ENCODE measurements at regions not wholly inside any gene's neighbourhood (a gene's known extent, or its start where the extent isn't known, plus 50 kb on each side); places are given as distances from the start of the nearest gene placed in this dataset.
"Not testable (repeated sequence)": the region's sequence is repeated elsewhere in the genome, so short reads cannot be mapped to it uniquely, and the experiment has no call there.

- TF ChIP-seq TCF7L2 (IDR thresholded peaks at IDR 0.05; ENCODE audit: low read depth, low read length); REST (IDR thresholded peaks at IDR 0.05; ENCODE audit: insufficient read depth in 1 of 2, low read depth in 2 of 2, low read length in 1 of 2); CTCF (IDR thresholded peaks at IDR 0.05); POLR2AphosphoS5 (IDR thresholded peaks at IDR 0.05; ENCODE audit: low read depth, low read length): not testable (repeated sequence)
These were observed 103.2 kb upstream of the RFX8 start for GRCh38 chr2:101578135-101578534.
